Urinary bladder (tissue), 3 donors: ENCODE measurements at regions not wholly inside any gene's neighbourhood (a gene's known extent, or its start where the extent isn't known, plus 50 kb on each side); places are given as distances from the start of the nearest gene placed in this dataset.
"Not testable (repeated sequence)": the region's sequence is repeated elsewhere in the genome, so short reads cannot be mapped to it uniquely, and the experiment has no call there.

Source experiments
- DNase-seq: peaks from one replicate; pipeline ENCODE4 v3.0.0-alpha.2; 2015; ENCODE audit errors: extremely low spot score
- H3K27ac ChIP-seq: one replicate; pipeline ENCODE4 v1.5.1; 2013; ENCODE audit warnings: low read depth, mild to moderate bottlenecking, moderate library complexity
- H3K36me3 ChIP-seq: one replicate; pipeline ENCODE4 v1.6.1; 2013; ENCODE audit warnings: mild to moderate bottlenecking, moderate library complexity; ENCODE audit not compliant: insufficient read depth
- H3K4me1 ChIP-seq: one replicate; pipeline ENCODE4 v1.6.1; 2013; ENCODE audit warnings: mild to moderate bottlenecking, moderate library complexity; ENCODE audit not compliant: insufficient read depth
- H3K4me3 ChIP-seq: one replicate; pipeline ENCODE4 v1.5.1; 2013; ENCODE audit warnings: low read depth, low read length
- WGBS: extraction: QIAGEN DNeasy Blood & Tissue Kit; methylation state at CpG from one replicate; pipeline ENCODE4 v1.1.7; 2013; 5-methylcytosine and 5-hydroxymethylcytosine counted together
- donor health status: healthy with polysubstance abuse.
- donor health status: healthy.

DNA sequence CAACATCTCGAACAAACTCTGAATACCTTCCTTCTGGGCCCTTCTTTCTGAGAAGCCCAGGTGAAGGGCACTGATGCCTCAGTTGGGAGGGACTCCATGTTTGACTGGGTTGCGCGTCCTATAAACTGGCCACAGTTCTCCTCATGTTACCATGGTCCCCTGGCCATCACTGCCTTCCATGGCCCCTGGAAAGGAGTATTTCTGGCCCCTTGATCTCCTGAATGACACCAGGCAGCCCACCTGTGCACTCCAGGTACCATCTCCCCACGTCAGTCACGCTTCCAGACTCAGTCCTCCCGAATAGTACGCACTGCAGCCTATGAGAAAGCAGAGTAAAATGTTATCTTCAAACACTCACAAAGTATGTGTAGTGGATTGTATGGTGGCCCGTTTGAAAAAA lies 73.9 kb downstream of the ACKR3 start:
- no peak for DNase-seq
- Histone ChIP-seq H3K4me3 (no peak overlapping the region), H3K36me3 (no peaks in the 10 kb centered on the region)

DNA sequence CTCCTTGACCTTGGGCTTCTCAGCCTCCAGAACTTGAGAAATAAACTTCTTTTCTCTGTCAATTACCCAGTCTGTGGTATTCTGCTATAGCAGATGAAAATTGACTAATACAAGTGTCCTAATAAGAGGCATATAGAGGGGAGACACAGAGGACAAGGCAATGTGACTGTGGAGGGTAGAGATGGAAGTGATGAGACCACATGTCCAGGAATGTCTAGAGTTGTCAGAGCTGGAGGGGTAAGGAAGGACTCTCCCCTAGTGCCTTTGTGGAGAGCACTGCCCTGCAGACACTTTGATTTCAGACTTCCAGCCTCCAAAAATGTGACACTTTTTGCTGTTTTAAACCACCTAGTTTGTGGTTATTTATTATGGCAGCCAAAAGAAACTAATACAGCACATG lies 74.4 kb downstream of the ACKR3 start:
- Histone ChIP-seq H3K4me3 (no peak overlapping the region), H3K36me3 (no peaks in the 10 kb centered on the region), H3K27ac (no peak overlapping the region), H3K4me1 (peaks cover 2% of the 10 kb centered on the region)
- DNase-seq, result no peak

More for the DNA sequence above, 73.9 kb downstream of the ACKR3 start:
- H3K27ac ChIP-seq, result no peak overlapping the region
- H3K4me1 ChIP-seq, result peaks cover 2% of the 10 kb centered on the region
- WGBS, result 97% methylated on average over 8 of the region's 8 CpGs

DNA sequence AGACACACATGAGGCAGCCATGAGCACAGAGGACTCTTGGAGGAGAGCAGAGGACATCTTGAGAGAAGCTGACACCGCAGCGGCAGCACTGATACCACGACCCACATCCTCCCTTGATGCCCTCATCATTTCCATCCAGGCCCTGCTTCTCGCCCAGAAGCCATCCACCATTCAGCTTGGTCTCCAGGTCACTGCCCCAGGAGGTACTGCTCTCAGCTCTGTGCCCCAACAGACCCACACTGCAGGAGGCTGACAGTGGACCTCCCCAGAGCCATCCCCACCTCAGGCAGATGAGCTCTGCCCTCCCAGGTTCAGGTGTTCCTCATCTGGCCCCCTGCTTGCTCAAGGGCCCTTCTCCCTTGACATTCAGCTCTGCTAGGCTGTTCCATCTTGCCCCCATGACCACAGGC lies 74.9 kb downstream of the ACKR3 start:
- 83% methylated on average over 4 of the region's 4 CpGs for WGBS
- no peak for DNase-seq
- no peak overlapping the region for H3K27ac ChIP-seq

GRCh38 chr2:236645141-236645540 lies 75.5 kb downstream of the ACKR3 start:
- WGBS, result 95% methylated on average over 4 of the region's 4 CpGs
- H3K4me1 ChIP-seq, DNase-seq, H3K27ac ChIP-seq, H3K4me3 ChIP-seq, H3K36me3 ChIP-seq: not testable (repeated sequence)

More for the DNA sequence above, 74.9 kb downstream of the ACKR3 start:
- no peak overlapping the region for H3K4me3 ChIP-seq
- H3K4me1 ChIP-seq, result peaks cover 2% of the 10 kb centered on the region
- no peaks in the 10 kb centered on the region for H3K36me3 ChIP-seq

- no peak overlapping the region for H3K27ac ChIP-seq
- H3K4me3 ChIP-seq, result no peak overlapping the region
- H3K4me1 ChIP-seq, result no peaks in the 10 kb centered on the region
- no peaks in the 10 kb centered on the region for H3K36me3 ChIP-seq
- DNase-seq, result no peak
- WGBS, result 83% methylated on average over 3 of the region's 3 CpGs
Observed at GRCh38 chr2:236646441-236646840, 76.8 kb downstream of the ACKR3 start.

- no peak for DNase-seq
- Histone ChIP-seq H3K27ac (no peak overlapping the region), H3K4me1 (no peaks in the 10 kb centered on the region), H3K4me3 (no peak overlapping the region), H3K36me3 (no peaks in the 10 kb centered on the region)
- WGBS, result 97% methylated on average over 4 of the region's 4 CpGs
Observed at GRCh38 chr2:236646871-236647270, 77.2 kb downstream of the ACKR3 start.

DNA sequence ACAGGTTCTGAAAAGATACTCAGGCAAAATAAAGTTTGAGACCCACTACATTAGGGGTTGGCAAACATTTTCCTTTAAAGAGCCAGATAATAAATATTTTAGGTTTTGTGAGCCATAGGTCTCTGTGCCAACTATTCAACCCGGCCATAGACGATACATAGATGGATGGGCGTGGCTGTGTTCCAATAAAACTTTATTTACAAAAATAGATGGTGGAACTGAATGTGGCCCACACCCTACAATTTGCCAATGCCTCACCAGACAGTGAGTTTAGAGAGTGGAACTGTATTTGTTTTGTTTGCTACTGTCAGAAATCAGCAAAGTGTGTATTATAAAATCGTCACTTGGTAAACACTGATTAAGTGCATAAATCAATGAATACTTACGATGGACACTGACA lies 78.0 kb downstream of the ACKR3 start:
- WGBS, result 84% methylated on average over 5 of the region's 5 CpGs
- DNase-seq, result no peak
- H3K4me1 ChIP-seq, result no peaks in the 10 kb centered on the region
- H3K36me3 ChIP-seq, result no peaks in the 10 kb centered on the region
- no peak overlapping the region for H3K27ac ChIP-seq
- no peak overlapping the region for H3K4me3 ChIP-seq

DNA sequence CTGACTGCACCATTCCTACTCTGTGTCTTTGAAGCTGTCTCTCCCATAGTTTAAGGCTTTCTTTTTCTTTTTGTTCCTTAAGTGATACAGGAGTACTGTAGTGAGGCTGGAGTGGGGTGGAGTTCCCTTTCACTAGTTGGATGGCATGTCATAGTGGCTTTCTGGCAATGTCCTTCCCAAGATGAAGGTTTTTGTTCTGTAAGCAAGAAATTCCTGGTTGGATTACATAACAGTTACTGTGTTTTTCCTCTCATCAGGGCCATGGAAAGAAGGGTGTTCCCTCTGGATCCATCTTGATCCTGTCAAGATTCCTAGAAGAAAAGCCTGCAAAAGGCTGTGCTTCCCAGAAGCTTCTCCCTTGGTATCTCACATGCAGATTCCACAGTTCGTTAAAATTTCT lies 84.2 kb downstream of the ACKR3 start:
- Histone ChIP-seq H3K4me3 (no peak overlapping the region), H3K4me1 (no peaks in the 10 kb centered on the region), H3K27ac (no peak overlapping the region), H3K36me3 (no peaks in the 10 kb centered on the region)
- no peak for DNase-seq
- WGBS, result 50% methylated on average over 1 of the region's 1 CpG

DNA sequence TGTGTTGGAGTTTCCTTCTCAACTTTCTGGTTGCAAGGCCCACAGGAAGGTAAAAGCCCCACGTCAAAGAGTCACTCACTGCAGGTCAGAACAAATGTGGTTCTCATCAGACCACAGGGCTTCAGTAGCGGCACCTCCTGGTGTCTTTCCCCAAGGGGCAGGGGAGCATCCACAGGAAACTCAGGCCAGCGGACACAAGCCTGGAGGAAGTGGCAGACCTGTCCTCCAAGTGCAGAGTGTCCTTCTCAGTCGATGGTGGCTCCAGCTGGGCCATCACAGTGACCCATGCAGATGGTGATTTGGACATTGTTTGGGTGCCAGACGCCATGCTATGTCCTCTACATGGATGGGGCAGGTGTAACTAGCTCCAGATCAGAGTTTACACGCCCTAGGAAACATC lies 84.9 kb downstream of the ACKR3 start:
- Histone ChIP-seq H3K36me3 (no peaks in the 10 kb centered on the region), H3K4me3 (no peak overlapping the region), H3K4me1 (no peaks in the 10 kb centered on the region), H3K27ac (no peak overlapping the region)
- WGBS, result 84% methylated on average over 6 of the region's 6 CpGs
- DNase-seq, result no peak

GRCh38 chr2:236656166-236656565 lies 86.5 kb downstream of the ACKR3 start:
- DNase-seq, result no peak
- 86% methylated on average over 2 of the region's 2 CpGs for WGBS
- Histone ChIP-seq H3K4me1 (no peaks in the 10 kb centered on the region), H3K27ac (no peak overlapping the region), H3K36me3 (no peaks in the 10 kb centered on the region), H3K4me3 (no peak overlapping the region)

DNA sequence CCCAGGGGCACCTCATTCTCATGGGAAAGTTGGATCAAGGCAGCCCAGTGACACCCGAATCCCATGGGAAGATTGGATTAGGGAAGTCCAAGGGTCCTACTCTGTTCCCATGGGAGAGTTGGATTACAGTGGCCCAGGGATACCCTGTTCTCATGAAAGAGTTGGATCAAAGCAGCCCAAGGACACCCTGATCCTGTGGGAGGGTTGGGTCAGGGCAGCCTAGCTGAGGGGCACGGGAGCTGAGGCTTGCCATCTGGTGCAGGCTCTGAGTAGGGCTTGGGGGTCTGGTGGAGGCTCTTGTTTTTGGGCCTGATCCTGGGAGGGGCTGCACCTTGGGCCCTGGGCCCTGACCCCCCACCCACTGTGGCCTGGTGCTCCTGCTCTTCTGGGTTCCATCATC lies 87.1 kb downstream of the ACKR3 start:
- 99% methylated on average over 2 of the region's 2 CpGs for WGBS
- no peak overlapping the region for H3K4me3 ChIP-seq
- no peak for DNase-seq
- H3K4me1 ChIP-seq, result no peaks in the 10 kb centered on the region
- no peak overlapping the region for H3K27ac ChIP-seq
- no peaks in the 10 kb centered on the region for H3K36me3 ChIP-seq

DNA sequence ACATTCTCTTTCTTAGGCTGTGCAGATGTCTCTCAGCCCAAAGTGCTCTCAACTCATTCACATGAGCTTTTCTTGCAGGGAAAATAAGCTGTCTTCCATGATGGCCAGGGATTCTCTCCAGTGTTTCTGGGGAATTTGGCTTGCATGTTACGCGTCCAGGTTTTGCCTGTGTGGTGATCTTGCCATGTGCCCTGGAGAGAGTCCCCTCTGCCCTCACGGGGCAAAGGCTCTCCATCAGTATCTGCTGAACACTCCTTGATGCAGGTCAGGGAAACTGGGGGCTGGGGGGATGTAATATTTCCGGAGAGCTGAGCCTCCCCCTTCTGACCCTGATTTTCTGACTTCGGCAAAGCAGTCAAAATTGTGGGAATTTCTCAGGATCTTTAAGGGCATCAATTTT lies 87.6 kb downstream of the ACKR3 start:
- Histone ChIP-seq H3K36me3 (no peaks in the 10 kb centered on the region), H3K27ac (no peak overlapping the region), H3K4me3 (no peak overlapping the region), H3K4me1 (no peaks in the 10 kb centered on the region)
- DNase-seq, result no peak
- 97% methylated on average over 5 of the region's 5 CpGs for WGBS

DNA sequence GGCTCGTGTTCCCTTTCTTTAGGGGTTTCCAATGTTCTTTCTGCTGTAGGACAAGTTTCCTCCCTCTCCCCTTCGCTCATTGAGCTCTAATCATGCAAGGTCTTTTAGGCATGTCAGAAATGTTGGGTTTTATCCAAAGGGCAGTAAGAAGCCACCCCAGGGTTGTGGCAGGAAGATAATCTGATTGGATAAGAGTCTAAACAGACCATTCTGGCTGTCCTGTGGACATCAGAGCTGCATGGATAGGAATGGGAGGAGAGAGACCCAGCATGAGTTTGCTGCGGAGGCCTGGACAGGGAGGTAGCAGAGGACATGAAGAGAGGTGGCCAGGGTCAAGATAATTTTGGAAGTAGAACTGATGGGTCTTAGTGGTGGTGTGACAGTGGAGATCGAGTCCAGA lies 88.2 kb downstream of the ACKR3 start:
- WGBS, result 90% methylated on average over 4 of the region's 4 CpGs
- DNase-seq, result no peak
- Histone ChIP-seq H3K4me3 (no peak overlapping the region), H3K4me1 (no peaks in the 10 kb centered on the region), H3K27ac (no peak overlapping the region), H3K36me3 (no peaks in the 10 kb centered on the region)

- 78% methylated on average over 16 of the region's 16 CpGs for WGBS
- Histone ChIP-seq H3K36me3 (no peaks in the 10 kb centered on the region), H3K4me1 (no peaks in the 10 kb centered on the region), H3K4me3 (no peak overlapping the region), H3K27ac (no peak overlapping the region)
- DNase-seq, result no peak
Observed at GRCh38 chr2:236658974-236659757, 89.5 kb downstream of the ACKR3 start.

DNA sequence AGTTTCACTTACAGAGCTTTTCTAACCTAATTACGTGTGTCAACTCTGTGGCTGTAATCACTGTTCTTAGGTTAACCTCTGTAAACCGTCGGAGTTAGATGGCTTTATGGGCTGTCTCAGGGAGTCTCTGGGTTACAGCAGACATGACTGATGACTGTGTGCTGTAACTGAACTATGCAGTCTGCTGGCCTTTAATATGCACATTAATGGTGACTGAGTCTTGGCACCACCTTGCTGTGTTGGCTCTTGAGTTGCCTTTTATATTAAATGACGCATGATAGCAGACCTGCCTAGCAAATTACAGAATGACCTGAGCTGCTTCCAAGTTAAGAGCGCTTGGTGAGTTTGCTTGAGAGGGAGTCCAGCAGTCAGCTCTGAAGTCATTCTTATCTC lies 90.1 kb downstream of the ACKR3 start:
- Histone ChIP-seq H3K4me3 (no peak overlapping the region), H3K4me1 (no peaks in the 10 kb centered on the region), H3K36me3 (no peaks in the 10 kb centered on the region), H3K27ac (no peak overlapping the region)
- WGBS, result 39% methylated on average over 5 of the region's 5 CpGs
- DNase-seq, result peak; percentile 89
